A204.1 (cell line): ENCODE measurements at regions not wholly inside any gene's neighbourhood (a gene's known extent, or its start where the extent isn't known, plus 50 kb on each side); places are given as distances from the start of the nearest gene placed in this dataset.

Experiments
- FAIRE-seq: peaks from 2 replicates; lab custom pipeline; 2012; peaks lifted over from hg19 to GRCh38; lab: Jason Lieb, UNC

- no peak for FAIRE-seq
These were observed 75.3 kb upstream of the PLCL2 start for GRCh38 chr3:16809482-16809881.

- no peak for FAIRE-seq
These were observed 74.8 kb upstream of the PLCL2 start for GRCh38 chr3:16809993-16810392.

GRCh38 chr3:16810593-16811367 lies 74.0 kb upstream of the PLCL2 start:
- no peak for FAIRE-seq

GRCh38 chr3:16811950-16812349 lies 72.8 kb upstream of the PLCL2 start:
- FAIRE-seq: no peak

GRCh38 chr3:16813336-16813735 lies 71.4 kb upstream of the PLCL2 start:
- FAIRE-seq: no peak

GRCh38 chr3:16816048-16816780 lies 68.5 kb upstream of the PLCL2 start:
- FAIRE-seq: no peak

GRCh38 chr3:16817197-16817596 lies 67.6 kb upstream of the PLCL2 start:
- no peak for FAIRE-seq

- no peak for FAIRE-seq
These were observed 66.6 kb upstream of the PLCL2 start for GRCh38 chr3:16818194-16818593.

GRCh38 chr3:16818945-16819344 lies 65.8 kb upstream of the PLCL2 start:
- no peak for FAIRE-seq

GRCh38 chr3:16820485-16820884 lies 64.3 kb upstream of the PLCL2 start:
- no peak for FAIRE-seq

GRCh38 chr3:16821053-16821452 lies 63.7 kb upstream of the PLCL2 start:
- no peak for FAIRE-seq

- FAIRE-seq: no peak
These were observed 60.6 kb upstream of the PLCL2 start for GRCh38 chr3:16824081-16824696.

GRCh38 chr3:16825617-16826204 lies 59.0 kb upstream of the PLCL2 start:
- FAIRE-seq: no peak

GRCh38 chr3:16828815-16829214 lies 55.9 kb upstream of the PLCL2 start:
- no peak for FAIRE-seq

GRCh38 chr3:16831846-16832245 lies 52.9 kb upstream of the PLCL2 start:
- no peak for FAIRE-seq

- no peak for FAIRE-seq
These were observed 50.5 kb upstream of the PLCL2 start for GRCh38 chr3:16834214-16834613.

GRCh38 chr3:16834753-16835152 lies 50.0 kb upstream of the PLCL2 start:
- no peak for FAIRE-seq
